Endothelial cell of umbilical vein (primary cell): ENCODE measurements at regions not wholly inside any gene's neighbourhood (a gene's known extent, or its start where the extent isn't known, plus 50 kb on each side); places are given as distances from the start of the nearest gene placed in this dataset.

Experiments
- BruUV-seq: library from RNA; stranded (reverse); fragments of 400-500 nt; replicated peaks from 2 replicates; lab custom pipeline; 2021; lab: Mats Ljungman, UMichigan
- CTCF ChIA-PET: fragments of 300-600, 350-600 bp; sonication (Branson Sonifier 250); formaldehyde crosslinking; loops from one replicate; lab custom pipeline; 2021; ENCODE audit warnings: antibody characterized with exemption, inconsistent platforms; lab: Charles Lee
- POLR2A ChIA-PET: fragments of 300-600, 350-600 bp; sonication (Branson Sonifier 250); formaldehyde crosslinking; loops from one replicate; lab custom pipeline; 2021; ENCODE audit warnings: antibody characterized with exemption, inconsistent platforms; lab: Charles Lee
- DNase-seq: peaks from one replicate; pipeline ENCODE4 v3.0.0-alpha.2; 2011; ENCODE audit warnings: low read depth, low spot score
- FAIRE-seq: peaks from 2 replicates; lab custom pipeline; 2011; peaks lifted over from hg19 to GRCh38; lab: Jason Lieb, UNC
- H2AFZ ChIP-seq: 2 replicates; pipeline ENCODE4 v1.6.0; 2012; ENCODE audit warnings: low read depth, low read length, control low read depth, inconsistent platforms
- H3K27ac ChIP-seq: 2 replicates; pipeline ENCODE4 v1.5.1; 2011; ENCODE audit warnings: low read depth, mild to moderate bottlenecking, control low read depth, low read length, moderate library complexity; ENCODE audit not compliant: insufficient read depth
- H3K27me3 ChIP-seq, 2 experiments: 2 replicates each; pipeline versions ENCODE4 v1.6.0 to v1.6.1; 2011; ENCODE audit warnings: low read length in 2 of 2, mixed read lengths in 1 of 2; ENCODE audit not compliant: control insufficient read depth in 2 of 2, insufficient read depth in 2 of 2
- H3K36me3 ChIP-seq, 2 experiments: 2 replicates in 1 of 2; 3 replicates in 1 of 2; pipeline ENCODE4 v1.5.1; 2011; ENCODE audit warnings: low read length in 2 of 2, mild to moderate bottlenecking in 1 of 2, moderate library complexity in 1 of 2; ENCODE audit not compliant: control insufficient read depth in 2 of 2, insufficient read depth in 2 of 2; ENCODE audit errors: extremely low read depth in 1 of 2
- H3K4me1 ChIP-seq: 3 replicates; pipeline ENCODE4 v1.5.1; 2011; ENCODE audit warnings: mild to moderate bottlenecking, low read length; ENCODE audit not compliant: control insufficient read depth, insufficient read depth; ENCODE audit errors: extremely low read depth
- H3K4me2 ChIP-seq: 2 replicates; pipeline ENCODE4 v1.6.1; 2011; ENCODE audit warnings: low read length, control low read depth, mixed read lengths; ENCODE audit not compliant: insufficient read depth
- H3K4me3 ChIP-seq, 3 experiments: fragments of 200-600 bp in 1 of 3; sonication (generic), shearing (Covaris generic) in 1 of 3; replicated peaks in 1 of 3; 2 replicates each; pipeline ENCODE4 v1.5.1; 2011 to 2016; ENCODE audit warnings: control low read depth in 3 of 3, low read length in 3 of 3, mild to moderate bottlenecking in 2 of 3, inconsistent platforms in 1 of 3, low read depth in 1 of 3, moderate library complexity in 1 of 3; ENCODE audit not compliant: insufficient read depth in 1 of 3
- H3K79me2 ChIP-seq: 2 replicates; pipeline ENCODE4 v1.6.0; 2012; ENCODE audit warnings: low read length, inconsistent platforms; ENCODE audit not compliant: control insufficient read depth, insufficient read depth
- H3K9ac ChIP-seq: replicated peaks from 2 replicates; pipeline ENCODE3; 2011; ENCODE audit warnings: low read length, control low read depth; ENCODE audit not compliant: insufficient read depth; ENCODE audit errors: extremely low read depth
- H3K9me1 ChIP-seq: replicated peaks from 3 replicates; pipeline ENCODE4 v1.6.0; 2011; ENCODE audit warnings: mild to moderate bottlenecking, low read length; ENCODE audit not compliant: control insufficient read depth, insufficient read depth; ENCODE audit errors: extremely low read depth
- H3K9me3 ChIP-seq: replicated peaks from 2 replicates; pipeline ENCODE4 v1.5.1; 2012; ENCODE audit warnings: low read length, inconsistent platforms; ENCODE audit not compliant: control insufficient read depth, insufficient read depth
- H4K20me1 ChIP-seq: replicated peaks from 2 replicates; pipeline ENCODE3; 2011; ENCODE audit warnings: mild to moderate bottlenecking, low read length; ENCODE audit not compliant: control insufficient read depth, insufficient read depth; ENCODE audit errors: extremely low read depth
- CTCF ChIP-seq, 2 donors: IDR thresholded peaks; 1 replicate in 1 of 2; 2 replicates in 1 of 2; pipeline ENCODE4 v1.5.1; 2011; ENCODE audit warnings: low read length in 2 of 2, mild to moderate bottlenecking in 2 of 2, moderate library complexity in 2 of 2, control low read depth in 1 of 2, inconsistent platforms in 1 of 2, low read depth in 1 of 2; ENCODE audit not compliant: insufficient read depth in 1 of 2; ENCODE audit errors: extremely low read depth in 1 of 2
- EZH2 ChIP-seq: IDR thresholded peaks from 2 replicates; pipeline ENCODE4 v1.6.1; 2012; ENCODE audit warnings: borderline replicate concordance, low read depth, mild to moderate bottlenecking, moderate library complexity, low read length, inconsistent platforms; ENCODE audit not compliant: severe bottlenecking
- FOS ChIP-seq: IDR thresholded peaks from 2 replicates; pipeline ENCODE4 v1.6.1; 2011; ENCODE audit warnings: mild to moderate bottlenecking, low read length, moderate library complexity, borderline replicate concordance; ENCODE audit not compliant: insufficient read depth
- GATA2 ChIP-seq: IDR thresholded peaks from 2 replicates; pipeline ENCODE4 v1.7.0; 2011; ENCODE audit warnings: low read depth, mild to moderate bottlenecking, moderate library complexity, mixed read lengths, low read length; ENCODE audit not compliant: insufficient read length, insufficient read depth
- JUN ChIP-seq: IDR thresholded peaks from 2 replicates; pipeline ENCODE4 v1.6.1; 2011; ENCODE audit warnings: borderline replicate concordance, low read depth; ENCODE audit not compliant: insufficient read length, insufficient read depth
- MAX ChIP-seq: IDR thresholded peaks from 2 replicates; pipeline ENCODE4 v1.6.1; 2011; ENCODE audit not compliant: insufficient read depth, insufficient read length
- MYC ChIP-seq: IDR thresholded peaks from one replicate; pipeline ENCODE4 v1.6.1; 2011; ENCODE audit warnings: mild to moderate bottlenecking, low read depth, low read length
- POLR2A ChIP-seq: IDR thresholded peaks from 2 replicates; pipeline ENCODE4 v1.6.1; 2012; ENCODE audit warnings: low read depth, mild to moderate bottlenecking, control low read depth, low read length
- POLR2AphosphoS5 ChIP-seq: IDR thresholded peaks from 2 replicates; pipeline ENCODE4 v1.6.1; 2012; ENCODE audit warnings: low read depth, mild to moderate bottlenecking, control low read depth, low read length, moderate library complexity; ENCODE audit not compliant: insufficient read depth
- dilution Hi-C: fragments of 300-500 bp; cut with MboI; formaldehyde crosslinking; loops from one replicate; pipeline ENCODE4 v1.15.0; 2019; ENCODE audit warnings: low sequenced_read_pairs; ENCODE audit not compliant: extremely low pct_ligation_motif_present
- intact Hi-C: fragments of 100-400 bp; cut with micrococcal nuclease; formaldehyde crosslinking; loops from one replicate; pipeline ENCODE4 v1.10.0; 2022

- Histone ChIP-seq H3K4me1 (peaks cover 12% of the 10 kb centered on the region), H2AFZ (no peak overlapping the region), H3K36me3 (no peaks in the 10 kb centered on the region), H3K27me3 (no peaks in the 10 kb centered on the region), H3K9me3 (no peaks in the 10 kb centered on the region), H3K9ac (no peak overlapping the region), H3K4me3 (no peak overlapping the region), H3K79me2 (no peaks in the 10 kb centered on the region), H3K27ac (no peak overlapping the region), H3K9me1 (no peaks in the 10 kb centered on the region), H3K4me2 (no peak overlapping the region), H4K20me1 (no peaks in the 10 kb centered on the region)
- dilution Hi-C loops (no loop called here), intact Hi-C loops (no loop called here)
- FAIRE-seq (no peak), DNase-seq (no peak)
- ChIA-PET POLR2A (no interaction called here), CTCF (no interaction called here)
- TF ChIP-seq MYC (no peak), EZH2 (no peak), POLR2A (no peak), GATA2 (no peak)
- no TSS peak for BruUV-seq
These were observed 506.3 kb upstream of the LUZP2 start for GRCh38 chr11:23990346-23991164.

GRCh38 chr11:23991165-23991539 is 505.7 kb upstream of the LUZP2 start:
- ChIA-PET POLR2A (no interaction called here), CTCF (no interaction called here)
- Histone ChIP-seq H2AFZ (no peak overlapping the region), H3K4me3 (no peak overlapping the region), H3K9ac (no peak overlapping the region), H3K4me2 (no peak overlapping the region), H3K79me2 (no peaks in the 10 kb centered on the region), H3K27me3 (no peaks in the 10 kb centered on the region), H3K9me1 (no peaks in the 10 kb centered on the region), H3K27ac (no peak overlapping the region), H3K9me3 (no peaks in the 10 kb centered on the region), H3K36me3 (no peaks in the 10 kb centered on the region), H3K4me1 (peaks cover 12% of the 10 kb centered on the region), H4K20me1 (no peaks in the 10 kb centered on the region)
- no TSS peak for BruUV-seq
- DNase-seq (peak; percentile 37), FAIRE-seq (no peak)
- dilution Hi-C loops: no loop called here
- TF ChIP-seq MAX (no peak), GATA2 (no peak), FOS (no peak), MYC (no peak), JUN (no peak), POLR2AphosphoS5 (no peak), EZH2 (no peak), CTCF (IDR thresholded peaks at IDR 0.05; ENCODE audit: extremely low read depth in 1 of 2, insufficient read depth in 1 of 2, low read depth in 1 of 2, low read length in 2 of 2) (no peak), POLR2A (no peak)
- intact Hi-C loops: no loop called here
